ENCODE measurements at regions not wholly inside any gene's neighbourhood (a gene's known extent, or its start where the extent isn't known, plus 50 kb on each side); places are given as distances from the start of the nearest gene placed in this dataset.

- no peak for DNase-seq (ENCODE audit: low spot score)
- TF ChIP-seq, protein P1, sequence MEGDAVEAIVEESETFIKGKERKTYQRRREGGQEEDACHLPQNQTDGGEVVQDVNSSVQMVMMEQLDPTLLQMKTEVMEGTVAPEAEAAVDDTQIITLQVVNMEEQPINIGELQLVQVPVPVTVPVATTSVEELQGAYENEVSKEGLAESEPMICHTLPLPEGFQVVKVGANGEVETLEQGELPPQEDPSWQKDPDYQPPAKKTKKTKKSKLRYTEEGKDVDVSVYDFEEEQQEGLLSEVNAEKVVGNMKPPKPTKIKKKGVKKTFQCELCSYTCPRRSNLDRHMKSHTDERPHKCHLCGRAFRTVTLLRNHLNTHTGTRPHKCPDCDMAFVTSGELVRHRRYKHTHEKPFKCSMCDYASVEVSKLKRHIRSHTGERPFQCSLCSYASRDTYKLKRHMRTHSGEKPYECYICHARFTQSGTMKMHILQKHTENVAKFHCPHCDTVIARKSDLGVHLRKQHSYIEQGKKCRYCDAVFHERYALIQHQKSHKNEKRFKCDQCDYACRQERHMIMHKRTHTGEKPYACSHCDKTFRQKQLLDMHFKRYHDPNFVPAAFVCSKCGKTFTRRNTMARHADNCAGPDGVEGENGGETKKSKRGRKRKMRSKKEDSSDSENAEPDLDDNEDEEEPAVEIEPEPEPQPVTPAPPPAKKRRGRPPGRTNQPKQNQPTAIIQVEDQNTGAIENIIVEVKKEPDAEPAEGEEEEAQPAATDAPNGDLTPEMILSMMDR (conservative IDR thresholded peaks at IDR 0.05; ENCODE audit: low read depth) = no peak
- ChIA-PET POLR2A (ENCODE audit: low non-redundant PET) (no interaction called here), CTCF (no interaction called here)
- no peak overlapping the region for H3K27ac ChIP-seq
These were observed 109.6 kb upstream of the OLIG2 start for GRCh38 chr21:32916088-32916487.

- ChIA-PET POLR2A (ENCODE audit: low non-redundant PET) (no interaction called here), CTCF (interaction anchor here (0.5 kb wide), 1 partner anchor 32 kb away, joined by 3 read pairs; no protein-coding TSS in a partner anchor)
- TF ChIP-seq, protein P1 (conservative IDR thresholded peaks at IDR 0.05; ENCODE audit: low read depth) = no peak
- no peak overlapping the region for H3K27ac ChIP-seq
- DNase-seq (ENCODE audit: low spot score) = no peak
These were observed 109.1 kb upstream of the OLIG2 start for GRCh38 chr21:32916522-32917099.

GRCh38 chr21:32917362-32918135, 108.2 kb upstream of the OLIG2 start:
- CTCF ChIA-PET = interaction anchor here (0.6 to 1.2 kb wide), 2 partner anchors 23 to 697 kb away, joined by 4 read pairs; no protein-coding TSS in a partner anchor
- POLR2A ChIA-PET (ENCODE audit: low non-redundant PET) = no interaction called here
- DNase-seq (ENCODE audit: low spot score) = no peak
- no peak overlapping the region for H3K27ac ChIP-seq
- TF ChIP-seq, protein P1 (conservative IDR thresholded peaks at IDR 0.05; ENCODE audit: low read depth) = no peak

GRCh38 chr21:32918478-32919120, 107.1 kb upstream of the OLIG2 start:
- TF ChIP-seq, protein P1 (conservative IDR thresholded peaks at IDR 0.05; ENCODE audit: low read depth) = no peak
- POLR2A ChIA-PET (ENCODE audit: low non-redundant PET) = no interaction called here
- no peak overlapping the region for H3K27ac ChIP-seq
- no peak for DNase-seq (ENCODE audit: low spot score)
- CTCF ChIA-PET = interaction anchor here (0.7 kb wide), 1 partner anchor 114 kb away, joined by 3 read pairs; no protein-coding TSS in a partner anchor

DNA sequence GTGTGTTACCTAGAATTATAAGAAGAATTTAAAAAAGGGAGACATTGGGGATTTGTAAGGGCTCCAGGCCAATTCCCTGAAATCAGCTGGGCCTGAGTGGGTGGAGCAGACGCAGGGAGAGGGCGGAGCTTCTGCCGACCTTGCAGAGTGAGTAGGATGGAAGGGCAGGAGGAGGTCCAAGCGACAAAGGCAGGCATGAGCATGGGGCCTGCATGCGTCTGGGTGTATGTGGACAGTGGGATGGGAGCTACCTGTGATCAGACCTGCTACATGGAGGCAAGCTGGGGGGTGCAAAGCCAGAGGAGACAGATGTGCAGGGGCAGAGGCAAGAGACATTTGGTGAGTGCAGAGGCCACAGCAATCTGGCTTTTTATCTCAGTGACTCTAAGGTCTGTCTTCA, 105.3 kb upstream of the OLIG2 start:
- DNase-seq (ENCODE audit: low spot score) = no peak
- CTCF ChIA-PET = interaction anchor here (0.5 kb wide), 1 partner anchor 88 kb away, joined by 3 read pairs; no protein-coding TSS in a partner anchor
- no peak overlapping the region for H3K27ac ChIP-seq
- POLR2A ChIA-PET (ENCODE audit: low non-redundant PET) = no interaction called here
- TF ChIP-seq, protein P1 (conservative IDR thresholded peaks at IDR 0.05; ENCODE audit: low read depth) = no peak

DNA sequence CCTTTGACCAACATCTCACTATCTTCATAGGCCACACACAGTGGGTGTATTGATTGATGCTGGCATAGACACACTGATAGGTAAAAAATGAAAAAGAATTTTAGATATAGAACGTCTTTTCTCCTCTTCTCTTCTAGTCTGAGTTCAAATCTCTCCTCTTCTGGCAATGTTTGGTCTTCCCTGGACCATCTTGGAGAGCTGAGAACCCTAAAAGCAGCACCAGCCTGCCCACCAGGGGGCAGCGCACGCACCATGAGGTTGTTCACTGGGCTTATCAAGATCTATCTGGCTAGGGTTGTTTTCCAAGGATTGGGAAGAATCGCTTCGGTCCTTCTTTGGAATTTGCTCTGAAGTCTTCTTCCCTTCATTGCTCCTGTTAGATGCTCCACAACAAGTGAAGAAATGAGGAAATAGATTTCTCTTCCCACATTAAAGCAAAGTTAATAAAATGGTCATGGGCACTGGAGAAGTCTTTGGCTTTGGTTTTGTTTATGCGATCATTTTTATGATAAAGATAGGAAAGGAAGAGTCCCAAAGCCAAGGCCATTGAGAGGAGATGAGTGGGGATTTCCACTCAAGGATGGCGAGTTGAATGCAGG, 104.0 kb upstream of the OLIG2 start:
- TF ChIP-seq, protein P1 (conservative IDR thresholded peaks at IDR 0.05; ENCODE audit: low read depth) = 0 out of 2 replicates have a peak, but pooled peaks have one; percentile 18
- CTCF ChIA-PET = no interaction called here
- DNase-seq (ENCODE audit: low spot score) = no peak
- POLR2A ChIA-PET (ENCODE audit: low non-redundant PET) = no interaction called here
- H3K27ac ChIP-seq = no peak overlapping the region

All from RWPE1 (cell line).